Left renal pelvis (tissue), 4 donors: ENCODE measurements at regions not wholly inside any gene's neighbourhood (a gene's known extent, or its start where the extent isn't known, plus 50 kb on each side); places are given as distances from the start of the nearest gene placed in this dataset.

Source experiments
- DNase-seq, 4 donors: peaks; one replicate each; pipeline ENCODE4 v3.0.0-alpha.2; 2013; ENCODE audit warnings: low read depth in 4 of 4, low spot score in 3 of 4

- DNase-seq, result no peak
These were observed 66.7 kb upstream of the RMDN2 start for GRCh38 chr2:37858400-37858711.

GRCh38 chr2:37858725-37859267 is 66.3 kb upstream of the RMDN2 start:
- DNase-seq, result no peak

DNA sequence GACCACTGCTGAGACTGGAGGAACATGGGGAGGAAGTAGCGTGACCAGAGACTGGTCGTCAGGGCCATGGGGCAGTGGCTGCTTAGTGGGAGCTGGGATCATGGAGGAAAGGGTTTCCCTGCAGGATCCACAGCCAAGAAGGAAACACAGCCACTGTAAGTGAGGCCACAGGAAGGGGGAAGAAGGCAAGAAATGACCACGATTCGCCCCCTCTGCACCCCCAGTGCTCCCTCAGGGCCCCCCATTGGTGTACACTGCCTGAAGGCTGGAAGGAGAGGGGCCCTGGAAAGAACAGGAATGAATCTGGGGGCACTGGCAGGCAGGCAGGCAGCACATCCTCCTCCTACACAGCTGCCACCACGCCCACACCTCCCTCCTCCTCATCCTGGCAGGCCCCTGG is 62.5 kb upstream of the RMDN2 start:
- DNase-seq, result no peak

- no peak for DNase-seq
These were observed 60.9 kb upstream of the RMDN2 start for GRCh38 chr2:37864217-37864616.

- no peak for DNase-seq
These were observed 59.4 kb upstream of the RMDN2 start for GRCh38 chr2:37865640-37866039.

- DNase-seq, result no peak
These were observed 58.7 kb upstream of the RMDN2 start for GRCh38 chr2:37866171-37866934.

DNA sequence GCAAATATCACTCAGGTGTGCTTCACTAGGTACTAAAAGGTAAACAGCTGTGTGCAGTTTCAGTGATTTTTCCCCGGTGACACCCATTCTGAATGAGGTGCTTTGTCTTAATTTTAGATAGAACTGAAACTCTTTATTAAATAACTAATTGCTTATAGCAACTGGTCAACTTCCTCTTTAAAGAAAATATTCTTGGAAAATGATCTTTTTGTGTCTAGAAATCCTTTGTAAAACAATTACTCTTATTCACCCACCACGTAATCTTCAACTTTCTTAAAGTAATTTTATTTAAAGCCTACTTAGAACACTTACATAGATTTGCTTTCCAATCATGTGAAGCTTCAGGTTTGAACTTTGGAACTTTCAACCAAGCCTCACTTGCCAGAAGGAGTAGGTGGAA is 57.9 kb upstream of the RMDN2 start:
- no peak for DNase-seq

DNA sequence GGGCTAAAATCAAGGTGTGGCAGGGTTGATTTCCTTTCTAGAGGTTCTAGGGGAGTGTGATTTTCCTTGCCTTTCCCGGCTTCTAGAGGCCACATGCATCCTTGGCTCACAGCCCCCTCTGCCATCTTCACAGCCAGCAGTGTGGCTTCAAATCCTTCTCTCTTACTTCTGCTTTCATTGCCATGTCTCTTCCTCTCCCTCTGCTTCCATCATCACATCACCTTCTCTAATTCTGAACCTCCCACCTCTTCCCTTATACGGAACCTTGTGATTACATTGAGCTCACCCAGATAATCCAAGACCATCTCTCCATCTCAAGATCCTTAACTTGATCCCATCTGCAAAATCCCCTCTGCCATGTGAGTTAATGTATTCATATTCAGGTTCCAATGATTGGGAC is 56.2 kb upstream of the RMDN2 start:
- DNase-seq, result no peak

DNA sequence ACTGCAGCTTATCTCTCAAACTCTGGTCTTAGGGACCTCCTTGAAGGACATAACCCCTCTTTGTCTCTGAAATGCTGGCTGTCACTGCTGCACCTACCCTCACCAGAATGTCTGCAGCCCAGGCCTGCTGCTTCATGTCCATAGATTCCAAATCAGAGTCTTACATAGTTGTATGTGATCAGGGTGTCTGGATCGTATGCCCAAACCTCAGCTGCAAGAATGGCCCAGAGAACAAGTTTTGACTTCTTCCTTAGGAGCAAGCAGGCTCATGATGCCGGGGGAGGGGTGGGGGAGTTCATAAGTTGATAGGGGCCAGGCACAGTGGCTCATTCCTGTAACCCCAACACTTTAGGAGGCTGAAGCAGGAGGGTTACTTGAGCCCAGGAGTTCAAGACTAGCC is 55.8 kb upstream of the RMDN2 start:
- DNase-seq, result no peak

GRCh38 chr2:37869771-37870170 is 55.3 kb upstream of the RMDN2 start:
- DNase-seq, result no peak

DNA sequence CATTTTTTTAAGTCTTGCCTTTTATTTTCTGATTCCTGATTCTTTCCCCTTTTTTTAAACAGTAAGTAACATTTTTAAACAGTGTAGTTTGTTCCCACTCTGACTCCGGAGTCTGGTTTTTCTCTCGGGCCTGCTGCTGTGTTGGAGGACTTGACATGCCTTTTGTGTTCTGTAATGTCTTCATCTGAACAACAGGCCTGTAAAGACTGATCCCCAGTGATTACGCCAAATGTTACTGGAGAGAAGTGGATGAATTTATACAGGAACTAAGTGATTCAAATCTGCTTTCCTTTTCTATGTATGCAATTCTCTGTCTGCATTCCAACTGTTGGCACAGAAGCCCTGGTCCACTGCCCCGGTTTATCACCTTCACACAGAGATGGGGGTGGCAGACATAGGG is 54.3 kb upstream of the RMDN2 start:
- no peak for DNase-seq

- DNase-seq, result no peak
These were observed 53.5 kb upstream of the RMDN2 start for GRCh38 chr2:37871456-37872191.

- DNase-seq, result no peak
These were observed 52.8 kb upstream of the RMDN2 start for GRCh38 chr2:37872192-37872750.

DNA sequence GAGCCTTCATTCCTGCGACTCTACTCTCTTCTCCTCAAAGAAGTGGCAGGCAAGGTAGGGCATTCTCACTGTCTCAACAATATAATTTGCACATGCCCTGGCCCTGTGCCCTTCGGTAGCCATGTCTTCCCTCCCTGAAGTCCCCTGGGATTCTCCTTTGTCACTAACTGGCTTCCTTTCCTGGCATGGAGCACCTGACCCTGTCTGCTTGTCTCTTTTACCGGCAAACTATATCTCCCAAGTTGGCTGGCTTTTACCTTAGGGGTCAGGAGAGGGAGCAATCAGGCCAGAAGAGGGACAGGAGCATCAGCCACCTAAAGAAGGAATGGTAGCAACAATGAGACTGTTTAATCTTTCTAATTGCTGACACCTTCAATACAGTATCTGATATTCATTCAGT is 51.9 kb upstream of the RMDN2 start:
- no peak for DNase-seq

DNA sequence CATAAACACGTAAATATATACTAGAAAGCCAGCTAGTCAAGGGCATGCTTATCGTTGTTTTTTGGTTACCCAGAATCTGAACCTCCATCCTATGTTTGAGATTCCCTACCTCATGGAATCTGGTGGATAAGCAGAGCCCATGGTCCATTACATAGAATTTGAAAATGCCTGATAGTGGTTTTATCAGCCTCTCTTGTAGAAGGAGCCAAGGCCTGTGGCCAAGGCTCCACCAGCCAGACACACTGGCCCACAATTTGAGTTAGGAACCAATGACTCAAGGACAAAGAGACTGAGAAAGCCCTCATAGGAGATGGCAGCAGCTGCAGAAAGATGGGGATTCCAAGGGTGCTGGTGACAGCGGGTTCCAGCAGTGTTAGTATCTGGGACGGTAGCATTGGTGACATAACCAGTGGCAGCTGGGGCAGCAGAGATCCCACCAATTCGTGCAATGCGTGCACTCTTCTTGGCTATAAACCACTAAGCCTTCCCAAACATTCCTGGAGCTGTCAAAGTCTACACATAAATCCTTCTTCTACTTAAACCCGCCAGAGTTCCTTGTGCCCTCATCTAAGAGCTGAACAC is 51.2 kb upstream of the RMDN2 start:
- no peak for DNase-seq

- no peak for DNase-seq
These were observed 50.6 kb upstream of the RMDN2 start for GRCh38 chr2:37874470-37874869.
